Left ventricle myocardium inferior (tissue), 1 donor: ENCODE measurements at regions not wholly inside any gene's neighbourhood (a gene's known extent, or its start where the extent isn't known, plus 50 kb on each side); places are given as distances from the start of the nearest gene placed in this dataset.

Experiments used
- DNase-seq: peaks from one replicate; pipeline ENCODE4 v3.0.0-alpha.2; 2020
- H3K27ac ChIP-seq: fragments of 200-600 bp; replicated peaks from 2 replicates; pipeline ENCODE4 v1.8.0; 2021
- H3K27me3 ChIP-seq: fragments of 200-600 bp; 2 replicates; pipeline ENCODE4 v1.8.0; 2021; ENCODE audit warnings: low read depth
- H3K36me3 ChIP-seq: fragments of 200-600 bp; 2 replicates; pipeline ENCODE4 v1.8.0; 2021
- H3K4me1 ChIP-seq: fragments of 200-600 bp; 2 replicates; pipeline ENCODE4 v1.8.0; 2021
- H3K4me3 ChIP-seq: fragments of 200-600 bp; 2 replicates; pipeline ENCODE4 v1.8.0; 2021; ENCODE audit warnings: mild to moderate bottlenecking, moderate library complexity
- H3K9me3 ChIP-seq: fragments of 200-600 bp; replicated peaks from 2 replicates; pipeline ENCODE4 v1.8.0; 2021
- intact Hi-C: fragments of 100-400 bp; cut with micrococcal nuclease; formaldehyde crosslinking; loops from one replicate; pipeline ENCODE4 v1.11.0; 2022
- TF ChIP-seq, protein P1 (sequence below): fragments of 200-600 bp; IDR thresholded peaks from 2 replicates; pipeline ENCODE4 v1.8.0; 2021; ENCODE audit warnings: antibody characterized with exemption, mild to moderate bottlenecking, borderline replicate concordance
- donor health status: DM: no; HTN: yes; CAD: no; lungs with severe emphysema.

DNA sequence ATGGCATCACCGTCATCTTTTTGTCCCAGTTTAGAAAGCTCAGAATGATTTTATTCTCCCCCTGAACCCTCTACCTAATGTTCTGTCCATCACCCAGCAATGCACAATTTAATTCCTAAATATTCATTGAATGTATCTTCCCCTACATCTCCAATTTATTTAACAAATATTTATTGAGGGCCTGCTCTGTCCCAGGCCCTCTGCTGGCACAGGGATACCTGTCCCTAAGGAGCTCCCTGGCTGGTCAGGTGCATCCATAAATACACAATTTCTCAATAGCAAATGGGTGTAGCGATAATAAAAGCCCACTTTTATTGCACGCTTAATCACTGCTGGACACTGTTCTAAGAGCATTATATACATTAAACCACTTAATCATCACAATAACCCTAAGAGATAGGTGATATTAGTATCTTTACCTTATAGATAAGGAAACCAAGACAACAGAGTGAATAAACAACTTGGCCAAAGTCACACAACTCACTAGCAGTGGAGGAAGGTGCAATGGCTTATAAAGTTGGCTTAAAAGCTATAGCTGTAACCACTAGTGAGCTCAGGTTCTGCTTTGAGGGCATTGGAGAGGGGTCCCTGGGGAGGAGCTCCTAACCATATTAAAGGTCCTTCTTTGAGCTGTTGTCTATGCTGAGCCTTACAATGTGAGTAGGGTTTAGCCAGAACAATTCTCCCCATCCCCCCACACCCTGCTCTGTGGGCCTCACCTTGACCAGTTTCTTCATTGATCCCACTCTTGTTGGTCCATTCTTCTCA is 126.3 kb upstream of the JUN start:
- no peak overlapping the region for H3K4me3 ChIP-seq
- H3K9me3 ChIP-seq, result peaks cover 6% of the 10 kb centered on the region
- no peaks in the 10 kb centered on the region for H3K36me3 ChIP-seq
- intact Hi-C loops, result loop anchor here (10.0 kb wide), 2 partner anchors 125 to 765 kb away; partner anchors contain the start of gene JUN
- H3K27ac ChIP-seq, result no peak overlapping the region
- TF ChIP-seq, protein P1, sequence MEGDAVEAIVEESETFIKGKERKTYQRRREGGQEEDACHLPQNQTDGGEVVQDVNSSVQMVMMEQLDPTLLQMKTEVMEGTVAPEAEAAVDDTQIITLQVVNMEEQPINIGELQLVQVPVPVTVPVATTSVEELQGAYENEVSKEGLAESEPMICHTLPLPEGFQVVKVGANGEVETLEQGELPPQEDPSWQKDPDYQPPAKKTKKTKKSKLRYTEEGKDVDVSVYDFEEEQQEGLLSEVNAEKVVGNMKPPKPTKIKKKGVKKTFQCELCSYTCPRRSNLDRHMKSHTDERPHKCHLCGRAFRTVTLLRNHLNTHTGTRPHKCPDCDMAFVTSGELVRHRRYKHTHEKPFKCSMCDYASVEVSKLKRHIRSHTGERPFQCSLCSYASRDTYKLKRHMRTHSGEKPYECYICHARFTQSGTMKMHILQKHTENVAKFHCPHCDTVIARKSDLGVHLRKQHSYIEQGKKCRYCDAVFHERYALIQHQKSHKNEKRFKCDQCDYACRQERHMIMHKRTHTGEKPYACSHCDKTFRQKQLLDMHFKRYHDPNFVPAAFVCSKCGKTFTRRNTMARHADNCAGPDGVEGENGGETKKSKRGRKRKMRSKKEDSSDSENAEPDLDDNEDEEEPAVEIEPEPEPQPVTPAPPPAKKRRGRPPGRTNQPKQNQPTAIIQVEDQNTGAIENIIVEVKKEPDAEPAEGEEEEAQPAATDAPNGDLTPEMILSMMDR, result no peak
- H3K27me3 ChIP-seq, result no peaks in the 10 kb centered on the region
- no peak for DNase-seq
- H3K4me1 ChIP-seq, result peaks cover 5% of the 10 kb centered on the region

DNA sequence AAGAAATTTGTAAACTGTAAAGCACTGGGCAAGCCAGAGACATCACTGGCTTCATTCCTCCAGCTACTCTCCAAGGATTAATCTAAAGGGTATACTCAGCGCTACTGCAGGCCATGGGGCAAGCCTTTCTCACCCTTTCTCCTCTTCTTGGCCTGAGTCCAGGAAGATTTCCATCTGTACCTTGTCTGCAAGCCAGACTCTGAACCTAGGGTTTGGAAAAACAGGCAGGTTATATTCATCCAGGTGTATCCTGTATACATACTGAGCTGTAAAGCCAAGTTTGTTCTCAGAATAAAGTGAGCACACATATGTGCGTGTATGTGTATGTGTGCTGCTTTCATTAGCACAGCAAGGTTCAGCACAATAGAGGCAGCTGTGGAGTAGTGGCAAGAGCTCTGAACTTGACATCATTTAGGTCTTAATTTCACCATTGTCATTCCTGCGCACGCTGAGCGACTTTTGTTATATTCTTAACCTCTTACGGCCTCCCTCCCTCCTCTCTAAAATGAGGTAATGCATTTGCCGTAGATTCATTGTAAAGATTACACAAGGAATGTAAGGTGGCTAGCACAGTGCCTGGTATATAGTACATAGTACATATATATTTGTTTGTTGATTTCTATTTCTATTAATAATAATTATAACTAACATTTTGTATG is 128.1 kb upstream of the JUN start:
- TF ChIP-seq, protein P1, result no peak
- H3K27me3 ChIP-seq, result no peaks in the 10 kb centered on the region
- intact Hi-C loops, result no loop called here
- DNase-seq, result no peak
- H3K36me3 ChIP-seq, result no peaks in the 10 kb centered on the region
- no peak overlapping the region for H3K4me3 ChIP-seq
- H3K27ac ChIP-seq, result no peak overlapping the region
- peaks cover 5% of the 10 kb centered on the region for H3K4me1 ChIP-seq
- H3K9me3 ChIP-seq, result peaks cover 8% of the 10 kb centered on the region

DNA sequence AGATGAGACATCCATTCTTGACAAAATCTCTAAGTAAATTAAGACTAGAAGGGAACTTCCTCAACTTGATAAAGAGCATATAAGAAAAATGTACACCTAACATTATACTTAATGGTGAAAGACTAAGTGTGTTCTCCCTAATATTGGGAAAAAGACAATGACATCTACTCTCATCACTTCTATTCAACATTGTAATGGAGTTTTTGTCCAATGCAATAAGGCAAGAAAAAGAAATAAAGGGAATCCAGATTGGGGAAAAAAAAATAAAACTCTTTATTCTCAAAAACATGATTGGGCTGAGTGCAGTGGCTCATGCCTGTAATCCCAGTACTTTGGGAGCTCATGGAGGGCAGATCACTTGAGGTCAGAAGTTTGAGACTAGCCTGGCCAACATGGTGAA is 131.1 kb upstream of the JUN start:
- intact Hi-C loops, result no loop called here
- H3K9me3 ChIP-seq, result peaks cover 8% of the 10 kb centered on the region
- no peak for DNase-seq
- no peaks in the 10 kb centered on the region for H3K27me3 ChIP-seq
- no peak overlapping the region for H3K4me3 ChIP-seq
- no peaks in the 10 kb centered on the region for H3K36me3 ChIP-seq
- no peak overlapping the region for H3K27ac ChIP-seq
- no peaks in the 10 kb centered on the region for H3K4me1 ChIP-seq
- TF ChIP-seq, protein P1, result no peak

DNA sequence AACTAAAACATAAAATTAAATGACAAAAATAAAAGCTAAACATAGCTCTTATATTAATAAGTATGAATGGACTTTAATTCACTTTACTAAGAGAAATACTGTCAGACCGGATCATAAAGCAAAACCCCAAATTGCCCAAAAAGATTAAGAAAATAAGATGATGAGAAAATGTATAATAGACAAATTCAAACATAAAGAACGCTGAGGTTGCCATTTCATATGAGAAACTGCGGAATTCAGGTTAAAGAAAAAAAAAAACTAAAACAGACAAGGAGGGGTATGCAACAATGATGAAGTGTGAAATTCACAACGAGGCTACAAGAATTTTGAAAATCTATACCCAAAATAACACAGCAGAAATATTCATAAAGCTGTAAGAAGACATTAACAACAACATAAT is 133.6 kb upstream of the JUN start:
- Histone ChIP-seq H3K27me3 (no peaks in the 10 kb centered on the region), H3K4me3 (no peak overlapping the region), H3K27ac (no peak overlapping the region), H3K4me1 (peaks cover 7% of the 10 kb centered on the region), H3K36me3 (no peaks in the 10 kb centered on the region), H3K9me3 (peaks cover 8% of the 10 kb centered on the region)
- intact Hi-C loops, result no loop called here
- TF ChIP-seq, protein P1, result no peak
- DNase-seq, result no peak

DNA sequence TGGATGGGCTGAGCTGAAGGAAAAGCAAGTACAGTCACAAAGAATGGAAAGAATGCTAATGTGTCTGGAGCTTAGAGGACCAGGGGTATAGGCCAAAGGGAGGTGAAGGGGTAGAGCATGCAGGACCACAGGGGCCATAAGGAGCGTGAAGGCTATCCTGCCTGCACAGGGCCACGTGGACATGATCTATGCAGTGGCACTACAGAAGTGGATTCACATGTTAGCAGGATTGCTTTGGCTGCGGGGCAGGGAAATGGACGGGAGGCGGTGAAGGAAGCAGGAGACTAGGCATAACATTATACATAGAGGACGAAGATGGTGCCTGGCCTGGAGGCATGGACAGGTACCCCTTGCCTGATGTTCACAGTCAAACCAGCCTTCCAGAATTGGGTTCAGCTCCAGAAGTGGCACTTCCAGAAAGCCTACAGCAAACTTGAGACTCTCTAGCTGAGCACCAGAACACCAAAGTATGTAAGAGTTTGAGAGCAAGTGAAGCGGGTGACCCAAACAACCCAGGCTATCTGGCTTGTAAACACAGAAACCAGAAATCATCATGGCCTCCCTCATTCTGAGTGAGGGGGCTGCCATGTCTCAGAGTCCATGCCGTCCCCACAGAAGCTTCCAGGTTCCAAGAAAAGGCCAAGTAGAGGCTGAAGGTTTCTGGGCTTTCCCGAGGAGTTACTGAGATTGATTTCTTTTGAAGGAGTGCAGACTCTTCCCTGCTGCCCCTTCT is 135.5 kb upstream of the JUN start:
- intact Hi-C loops, result no loop called here
- DNase-seq, result no peak

More for the DNA sequence above, 135.5 kb upstream of the JUN start:
- no peak overlapping the region for H3K4me3 ChIP-seq
- TF ChIP-seq, protein P1, result no peak
- no peak overlapping the region for H3K27ac ChIP-seq
- H3K27me3 ChIP-seq, result no peaks in the 10 kb centered on the region
- no peaks in the 10 kb centered on the region for H3K36me3 ChIP-seq
- H3K9me3 ChIP-seq, result peaks cover 8% of the 10 kb centered on the region
- H3K4me1 ChIP-seq, result peaks cover 14% of the 10 kb centered on the region
